Urinary bladder (tissue), 3 donors: ENCODE measurements at regions not wholly inside any gene's neighbourhood (a gene's known extent, or its start where the extent isn't known, plus 50 kb on each side); places are given as distances from the start of the nearest gene placed in this dataset.

ENCODE experiments used
- DNase-seq: peaks from one replicate; pipeline ENCODE4 v3.0.0-alpha.2; 2015; ENCODE audit errors: extremely low spot score
- H3K27ac ChIP-seq: one replicate; pipeline ENCODE4 v1.5.1; 2013; ENCODE audit warnings: low read depth, mild to moderate bottlenecking, moderate library complexity
- H3K36me3 ChIP-seq: one replicate; pipeline ENCODE4 v1.6.1; 2013; ENCODE audit warnings: mild to moderate bottlenecking, moderate library complexity; ENCODE audit not compliant: insufficient read depth
- H3K4me1 ChIP-seq: one replicate; pipeline ENCODE4 v1.6.1; 2013; ENCODE audit warnings: mild to moderate bottlenecking, moderate library complexity; ENCODE audit not compliant: insufficient read depth
- H3K4me3 ChIP-seq: one replicate; pipeline ENCODE4 v1.5.1; 2013; ENCODE audit warnings: low read depth, low read length
- WGBS: extraction: QIAGEN DNeasy Blood & Tissue Kit; methylation state at CpG from one replicate; pipeline ENCODE4 v1.1.7; 2013; 5-methylcytosine and 5-hydroxymethylcytosine counted together
- donor health status: healthy with polysubstance abuse.
- donor health status: healthy.

DNA sequence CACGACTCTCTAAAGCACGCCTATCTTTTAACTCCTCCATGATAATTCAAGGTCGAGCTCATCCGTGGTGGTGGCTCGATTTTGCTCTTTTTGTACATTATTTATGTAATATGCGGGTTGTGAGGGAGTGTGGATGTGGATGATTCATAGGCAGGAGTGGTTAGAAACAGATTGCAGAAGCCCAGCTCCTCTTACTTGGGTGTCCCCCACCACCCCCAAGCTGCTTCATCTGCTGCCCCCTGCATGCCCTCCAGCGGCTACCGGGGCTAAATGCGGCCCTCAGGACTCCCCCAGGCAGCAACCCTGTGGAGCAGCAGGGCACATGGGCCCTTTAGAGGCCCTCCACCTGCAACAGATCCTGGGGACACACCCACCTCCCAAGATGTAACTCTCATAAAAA lies 111.5 kb upstream of the SELENOK start:
- 76% methylated on average over 9 of the region's 9 CpGs for WGBS
- no peaks in the 10 kb centered on the region for H3K4me1 ChIP-seq
- H3K4me3 ChIP-seq: no peak overlapping the region

GRCh38 chr3:53999725-54000124 lies 108.1 kb upstream of the SELENOK start:
- H3K27ac ChIP-seq: no peak overlapping the region
- no peak overlapping the region for H3K4me3 ChIP-seq
- H3K4me1 ChIP-seq: no peaks in the 10 kb centered on the region
- H3K36me3 ChIP-seq: no peaks in the 10 kb centered on the region
- DNase-seq: no peak
- 88% methylated on average over 3 of the region's 3 CpGs for WGBS

More for the DNA sequence above, 111.5 kb upstream of the SELENOK start:
- no peaks in the 10 kb centered on the region for H3K36me3 ChIP-seq
- no peak overlapping the region for H3K27ac ChIP-seq
- DNase-seq: no peak

DNA sequence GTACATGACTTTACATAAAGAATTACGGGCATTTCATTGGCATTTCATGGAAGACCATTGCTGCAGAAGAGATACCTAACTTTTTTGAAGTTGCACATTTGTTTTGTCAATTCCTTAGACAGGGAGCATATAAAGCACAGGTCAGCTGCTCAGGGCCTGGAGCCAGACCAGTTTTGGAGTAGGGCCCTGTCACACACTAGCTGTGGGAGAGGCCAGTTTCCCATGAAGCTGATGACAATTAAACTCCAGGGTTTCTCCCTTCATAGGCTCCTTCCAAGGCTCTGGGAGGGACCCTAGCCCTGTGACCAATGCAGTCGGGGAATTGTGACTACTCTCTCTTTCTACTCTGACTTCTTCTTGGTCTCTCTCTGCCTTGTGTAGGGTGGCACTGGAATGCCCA lies 107.3 kb upstream of the SELENOK start:
- no peak overlapping the region for H3K4me3 ChIP-seq
- H3K27ac ChIP-seq: no peak overlapping the region
- no peaks in the 10 kb centered on the region for H3K36me3 ChIP-seq
- WGBS: 79% methylated on average over 2 of the region's 2 CpGs
- H3K4me1 ChIP-seq: no peaks in the 10 kb centered on the region
- DNase-seq: no peak

DNA sequence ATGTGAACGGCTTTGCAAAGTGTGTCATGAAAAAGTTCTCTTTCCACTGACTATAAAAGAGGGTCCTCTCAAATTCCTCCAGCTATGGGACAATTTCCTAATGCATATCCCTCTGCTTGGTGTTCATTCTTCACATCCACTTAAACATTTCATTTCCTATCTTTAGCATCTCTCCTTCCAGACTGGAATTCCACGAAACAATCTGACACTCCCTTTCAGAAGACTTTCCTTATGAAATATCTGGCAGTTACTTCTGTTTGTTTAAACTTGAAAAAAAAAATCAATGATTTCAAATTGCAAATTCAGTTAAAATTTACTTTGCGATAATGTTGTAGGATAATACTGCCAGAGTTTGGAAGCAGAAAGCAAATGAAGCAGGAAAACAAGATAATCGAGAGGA lies 105.8 kb upstream of the SELENOK start:
- WGBS: 73% methylated on average over 4 of the region's 4 CpGs
- DNase-seq: no peak
- H3K4me3 ChIP-seq: no peak overlapping the region
- no peaks in the 10 kb centered on the region for H3K36me3 ChIP-seq
- no peak overlapping the region for H3K27ac ChIP-seq
- no peaks in the 10 kb centered on the region for H3K4me1 ChIP-seq

GRCh38 chr3:53996141-53996874 lies 104.6 kb upstream of the SELENOK start:
- H3K4me1 ChIP-seq: no peaks in the 10 kb centered on the region
- 65% methylated on average over 7 of the region's 7 CpGs for WGBS
- H3K4me3 ChIP-seq: no peak overlapping the region
- H3K27ac ChIP-seq: no peak overlapping the region
- no peaks in the 10 kb centered on the region for H3K36me3 ChIP-seq
- DNase-seq: no peak

GRCh38 chr3:53994986-53995603 lies 103.4 kb upstream of the SELENOK start:
- no peak overlapping the region for H3K27ac ChIP-seq
- H3K36me3 ChIP-seq: no peaks in the 10 kb centered on the region
- no peak overlapping the region for H3K4me3 ChIP-seq
- H3K4me1 ChIP-seq: no peaks in the 10 kb centered on the region
- 69% methylated on average over 9 of the region's 9 CpGs for WGBS
- no peak for DNase-seq

GRCh38 chr3:53991240-53991639 lies 99.6 kb upstream of the SELENOK start:
- DNase-seq: no peak
- no peak overlapping the region for H3K4me3 ChIP-seq
- 88% methylated on average over 2 of the region's 2 CpGs for WGBS

DNA sequence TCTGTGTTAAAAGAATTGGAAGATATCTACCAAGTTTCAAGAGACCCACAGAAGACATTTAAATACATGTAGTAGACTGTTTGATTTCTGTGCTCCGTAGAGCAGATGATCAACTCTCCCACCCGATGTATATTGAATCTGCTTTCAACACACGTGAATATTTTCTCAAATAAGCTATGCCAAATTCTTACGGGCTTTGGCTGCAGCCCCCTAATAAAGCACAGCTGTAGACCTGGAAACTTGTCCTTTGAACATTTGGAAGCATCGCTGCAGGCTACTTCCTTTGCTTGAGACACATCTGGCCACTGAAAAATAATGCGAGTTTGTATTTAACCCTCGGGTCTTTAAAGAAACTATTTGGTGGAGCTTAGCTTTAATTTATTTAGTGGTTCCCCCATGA lies 98.3 kb upstream of the SELENOK start:
- no peak for DNase-seq
- no peak overlapping the region for H3K27ac ChIP-seq
- no peak overlapping the region for H3K4me3 ChIP-seq
- H3K4me1 ChIP-seq: no peaks in the 10 kb centered on the region
- 35% methylated on average over 7 of the region's 7 CpGs for WGBS
- no peaks in the 10 kb centered on the region for H3K36me3 ChIP-seq

More at GRCh38 chr3:53991240-53991639, 99.6 kb upstream of the SELENOK start:
- Histone ChIP-seq H3K27ac (no peak overlapping the region), H3K36me3 (no peaks in the 10 kb centered on the region), H3K4me1 (no peaks in the 10 kb centered on the region)

DNA sequence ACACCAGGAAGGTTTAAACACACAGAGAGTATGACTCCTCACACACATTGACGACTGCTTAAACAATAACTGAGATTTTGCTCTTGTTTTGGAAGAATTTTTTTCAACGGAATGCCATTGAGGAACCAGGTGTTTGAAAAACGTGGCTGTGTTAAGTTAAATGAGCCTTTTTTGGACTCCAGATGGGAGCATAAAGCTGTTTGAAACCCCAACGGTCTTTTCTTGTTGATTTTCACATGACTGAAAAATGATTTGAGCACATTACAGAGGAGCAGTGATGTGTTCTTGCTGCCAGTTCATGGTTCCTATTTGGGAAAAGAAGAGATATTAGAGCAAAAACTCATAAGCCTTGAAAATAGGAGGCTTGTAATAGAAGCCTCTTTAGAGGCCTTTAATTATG lies 97.8 kb upstream of the SELENOK start:
- Histone ChIP-seq H3K4me3 (no peak overlapping the region), H3K36me3 (no peaks in the 10 kb centered on the region), H3K4me1 (no peaks in the 10 kb centered on the region), H3K27ac (no peak overlapping the region)
- no peak for DNase-seq
- 63% methylated on average over 4 of the region's 4 CpGs for WGBS

DNA sequence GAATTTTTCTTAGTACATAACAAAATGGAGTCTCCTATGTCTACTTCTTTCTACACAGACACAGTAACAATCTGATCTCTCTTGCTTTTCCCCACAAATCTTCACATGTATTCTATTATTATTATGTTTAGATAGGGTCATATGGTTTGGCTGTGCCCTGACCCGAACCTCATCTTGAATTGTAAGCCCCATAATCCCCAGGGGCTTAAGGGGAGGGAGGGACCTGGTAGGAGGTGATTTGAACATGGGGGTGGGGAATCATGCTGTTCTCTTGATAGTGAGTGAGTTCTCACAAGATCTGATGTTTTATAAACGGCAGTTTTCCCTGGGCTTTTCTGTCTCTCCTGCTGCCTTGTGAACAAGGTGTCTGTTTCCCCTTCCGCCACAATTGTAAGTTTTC lies 86.7 kb upstream of the SELENOK start:
- peaks cover 2% of the 10 kb centered on the region for H3K4me1 ChIP-seq
- no peak overlapping the region for H3K27ac ChIP-seq
- 33% methylated on average over 3 of the region's 3 CpGs for WGBS
- no peak for DNase-seq
- no peak overlapping the region for H3K4me3 ChIP-seq
- H3K36me3 ChIP-seq: no peaks in the 10 kb centered on the region

DNA sequence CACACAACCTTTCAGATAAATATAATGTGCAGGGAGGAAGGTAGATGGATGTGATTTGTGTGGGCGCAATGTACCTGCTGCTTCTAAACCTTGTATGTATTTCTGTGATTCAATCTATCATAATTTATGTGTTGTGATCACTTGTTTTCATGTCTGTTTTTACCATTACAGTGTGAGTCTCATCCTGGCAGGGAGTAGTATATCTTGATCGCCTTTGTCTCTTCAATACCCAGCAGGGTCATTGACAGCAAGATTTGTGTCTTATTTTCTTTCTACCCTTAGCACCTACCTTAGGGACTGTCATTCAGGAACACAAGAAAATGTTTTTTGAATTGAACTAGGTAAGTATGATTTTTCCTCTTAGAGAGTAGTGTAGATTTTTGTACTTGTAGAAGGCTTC lies 83.7 kb upstream of the SELENOK start:
- no peak overlapping the region for H3K27ac ChIP-seq
- H3K36me3 ChIP-seq: no peaks in the 10 kb centered on the region
- H3K4me3 ChIP-seq: no peak overlapping the region
- no peak for DNase-seq
- peaks cover 1% of the 10 kb centered on the region for H3K4me1 ChIP-seq
- WGBS: 97% methylated on average over 2 of the region's 2 CpGs

- DNase-seq: no peak
- Histone ChIP-seq H3K4me3 (no peak overlapping the region), H3K4me1 (no peaks in the 10 kb centered on the region), H3K36me3 (no peaks in the 10 kb centered on the region), H3K27ac (no peak overlapping the region)
- WGBS: 42% methylated on average over 2 of the region's 2 CpGs
Observed at GRCh38 chr3:53974324-53974723, 82.7 kb upstream of the SELENOK start.

DNA sequence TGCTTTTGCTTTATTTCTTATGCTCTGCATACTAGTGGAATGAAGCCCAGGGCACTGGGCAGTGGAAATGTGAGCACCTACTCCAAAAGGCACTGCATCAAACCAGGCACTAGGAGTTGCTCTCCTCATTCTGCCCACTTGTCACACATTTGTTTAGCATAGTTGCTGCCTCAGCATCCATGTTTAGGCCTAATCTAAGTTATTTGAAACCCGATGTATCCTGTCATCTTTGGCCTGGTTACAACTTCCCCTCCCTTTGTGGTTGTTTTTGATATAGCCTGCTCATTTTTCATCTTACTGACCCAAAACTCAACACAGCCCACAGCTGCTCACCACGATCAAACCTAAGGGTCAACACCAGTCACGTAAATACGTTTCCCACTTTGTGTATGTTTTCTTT lies 82.2 kb upstream of the SELENOK start:
- WGBS: 57% methylated on average over 4 of the region's 4 CpGs
- DNase-seq: no peak
- no peak overlapping the region for H3K27ac ChIP-seq
- H3K4me3 ChIP-seq: no peak overlapping the region
- H3K36me3 ChIP-seq: no peaks in the 10 kb centered on the region
- H3K4me1 ChIP-seq: no peaks in the 10 kb centered on the region

DNA sequence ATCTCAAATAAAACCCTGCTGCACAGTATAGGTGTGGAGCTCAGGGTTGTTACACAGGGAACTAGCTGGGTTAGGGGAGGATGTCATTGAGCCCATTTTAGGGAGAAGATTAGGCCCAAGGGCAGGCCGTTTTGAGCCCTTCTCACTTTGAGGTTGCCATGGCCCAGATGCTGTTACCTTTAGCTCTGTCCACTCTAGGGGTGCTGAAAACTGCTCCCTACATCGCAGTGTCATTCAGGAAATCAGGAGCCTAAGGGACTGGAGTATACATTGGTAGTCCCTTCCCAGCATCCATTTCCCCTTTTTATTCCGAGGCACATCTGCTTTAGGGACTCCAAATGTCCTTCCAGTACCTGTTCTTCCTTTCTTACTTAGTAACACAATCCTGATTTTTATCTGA lies 79.0 kb upstream of the SELENOK start:
- no peaks in the 10 kb centered on the region for H3K36me3 ChIP-seq
- H3K27ac ChIP-seq: no peak overlapping the region
- H3K4me3 ChIP-seq: no peak overlapping the region
- H3K4me1 ChIP-seq: no peaks in the 10 kb centered on the region
- WGBS: 41% methylated on average over 3 of the region's 3 CpGs
- DNase-seq: no peak
